ENCODE measurements at regions not wholly inside any gene's neighbourhood (a gene's known extent, or its start where the extent isn't known, plus 50 kb on each side); places are given as distances from the start of the nearest gene placed in this dataset.

GRCh38 chr1:117698398-117699160 is 92.7 kb downstream of the TENT5C start:
- DNase-seq (ENCODE audit: low read depth, low spot score) (no peak), ATAC-seq (no peak)
- no peak for TF ChIP-seq POLR2AphosphoS5 (IDR thresholded peaks at IDR 0.05; ENCODE audit: low read depth, low read length)
- TF ChIP-seq POLR2A (IDR thresholded peaks at IDR 0.05; ENCODE audit: borderline replicate concordance, extremely low read depth, insufficient read depth, insufficient read length) = no peak
- no peak for TF ChIP-seq YY1 (IDR thresholded peaks at IDR 0.05; ENCODE audit: extremely low read depth, insufficient replicate concordance, low read depth, low read length)
- no peak for TF ChIP-seq EGR1 (IDR thresholded peaks at IDR 0.05; ENCODE audit: low read depth)
- no peak for TF ChIP-seq FOSL1 (IDR thresholded peaks at IDR 0.05; ENCODE audit: low read depth)
- TF ChIP-seq JUND (IDR thresholded peaks at IDR 0.05) = no peak
- TF ChIP-seq RAD21 (IDR thresholded peaks at IDR 0.05; ENCODE audit: low read depth) = no peak
- TF ChIP-seq SRF (IDR thresholded peaks at IDR 0.05; ENCODE audit: low read depth) = no peak
- no peak for TF ChIP-seq EZH2phosphoT487 (IDR thresholded peaks at IDR 0.05; ENCODE audit: borderline replicate concordance)
- TF ChIP-seq CBX3 (IDR thresholded peaks at IDR 0.05; ENCODE audit: low read depth) = no peak
- TF ChIP-seq SIN3A (IDR thresholded peaks at IDR 0.05; ENCODE audit: low read depth) = no peak
- no peak for TF ChIP-seq EZH2 (IDR thresholded peaks at IDR 0.05)
- TF ChIP-seq ZNF274 (IDR thresholded peaks at IDR 0.05; ENCODE audit: low read depth, low read length) = no peak
- TF ChIP-seq SP1 (IDR thresholded peaks at IDR 0.05; ENCODE audit: low read depth) = no peak
- TF ChIP-seq ZFX (IDR thresholded peaks at IDR 0.05) = no peak
- TF ChIP-seq ELF1 (IDR thresholded peaks at IDR 0.05; ENCODE audit: borderline replicate concordance, low read depth) = no peak
- no peak for TF ChIP-seq CEBPB (IDR thresholded peaks at IDR 0.05; ENCODE audit: low read depth)
- TF ChIP-seq MAX (IDR thresholded peaks at IDR 0.05) = no peak
- TF ChIP-seq ZBTB33 (IDR thresholded peaks at IDR 0.05; ENCODE audit: extremely low read depth, insufficient replicate concordance, low read length) = no peak
- no peak for TF ChIP-seq CTCF (IDR thresholded peaks at IDR 0.05 in 2 of 3, conservative IDR thresholded peaks at IDR 0.05 in 1 of 3; ENCODE audit: borderline replicate concordance in 1 of 3, insufficient read depth in 1 of 3, low read depth in 2 of 3, low read length in 2 of 3)
- Histone ChIP-seq H3K36me3 (ENCODE audit: control insufficient read depth in 1 of 2, insufficient read depth in 2 of 2, low read length in 2 of 2) (no peaks in the 10 kb centered on the region), H3K4me1 (ENCODE audit: control insufficient read depth in 1 of 2, insufficient read depth in 2 of 2, low read length in 2 of 2) (no peaks in the 10 kb centered on the region), H3K79me2 (ENCODE audit: insufficient read depth, low read length) (no peaks in the 10 kb centered on the region), H3K9ac (ENCODE audit: low read length) (no peak overlapping the region), H3K9me3 (ENCODE audit: control insufficient read depth in 1 of 2, insufficient read depth in 1 of 2, low read depth in 1 of 2, low read length in 2 of 2) (no peaks in the 10 kb centered on the region), H3K9me2 (ENCODE audit: insufficient read depth) (no peaks in the 10 kb centered on the region), H4K20me1 (ENCODE audit: insufficient read depth) (no peaks in the 10 kb centered on the region), H3K4me2 (ENCODE audit: low read length) (no peak overlapping the region), H3K27me3 (ENCODE audit: insufficient read depth, low read length) (peaks cover 15% of the 10 kb centered on the region), H3K4me3 (replicated peaks in 1 of 2; ENCODE audit: low read depth in 1 of 2, low read length in 2 of 2) (no peak overlapping the region), H2AFZ (ENCODE audit: low read depth, low read length, poor library complexity, severe bottlenecking) (no peak overlapping the region), H3K27ac (ENCODE audit: low read depth, low read length) (no peak overlapping the region)
- intact Hi-C loops (cut with micrococcal nuclease) = no loop called here
- ChIA-PET CTCF (interaction anchor here (0.8 kb wide), 1 partner anchor 55 kb away, joined by 4 read pairs; no protein-coding TSS in a partner anchor), RAD21 (ENCODE audit: low non-redundant PET in 1 of 2, low total read pairs in 2 of 2, uncharacterized antibody in 2 of 2, unreplicated experiment in 2 of 2) (no interaction called here), POLR2A (no interaction called here)
- BruUV-seq (replicated peaks) = no TSS peak
